Adrenal gland (tissue), 9 donors: ENCODE measurements at regions not wholly inside any gene's neighbourhood (a gene's known extent, or its start where the extent isn't known, plus 50 kb on each side); places are given as distances from the start of the nearest gene placed in this dataset.

Experiments used
- DNase-seq, 7 donors: peaks; one replicate each; pipeline ENCODE4 v3.0.0-alpha.2; 2019 to 2020
- H3K27ac ChIP-seq, 5 donors: fragments of 200-600 bp; sonication (generic) in 4 of 5; 1 replicate in 3 of 5; 2 replicates in 2 of 5; pipeline versions ENCODE4 v1.5.1 to v1.8.0; 2016 to 2020; ENCODE audit warnings: mild to moderate bottlenecking in 1 of 5
- H3K27me3 ChIP-seq: fragments of 200-600 bp; 2 replicates; pipeline ENCODE4 v1.8.0; 2021
- H3K36me3 ChIP-seq, 2 donors: fragments of 200-600 bp; replicated peaks in 1 of 2; 1 replicate in 1 of 2; 2 replicates in 1 of 2; pipeline versions ENCODE4 v1.5.1 to v1.8.0; 2018 to 2022
- H3K4me1 ChIP-seq, 2 donors: fragments of 200-600 bp; replicated peaks in 1 of 2; 1 replicate in 1 of 2; 2 replicates in 1 of 2; pipeline versions ENCODE4 v1.5.1 to v1.8.0; 2018 to 2021
- H3K4me3 ChIP-seq, 4 donors: fragments of 200-600 bp; sonication (generic) in 3 of 4; one replicate each; pipeline ENCODE4 v1.5.1; 2016 to 2018
- H3K9me3 ChIP-seq, 3 donors: fragments of 200-600 bp; sonication (generic) in 1 of 3; replicated peaks in 1 of 3; 1 replicate in 2 of 3; 2 replicates in 1 of 3; pipeline versions ENCODE4 v1.5.1 to v1.8.0; 2016 to 2021
- CTCF ChIP-seq, 6 experiments: fragments of 450-650 bp in 4 of 6; fragments of 200-600 bp in 2 of 6; sonication (generic) in 1 of 6; IDR thresholded peaks; 1 replicate in 5 of 6; 2 replicates in 1 of 6; pipeline versions ENCODE4 v1.5.1 to v1.8.0; 2016 to 2021; ENCODE audit warnings: antibody characterized with exemption in 6 of 6, mild to moderate bottlenecking in 2 of 6, moderate library complexity in 1 of 6
- POLR2A ChIP-seq, 2 donors: fragments of 450-650 bp; IDR thresholded peaks; one replicate each; pipeline ENCODE4 v1.6.1; 2017; ENCODE audit warnings: antibody characterized with exemption in 2 of 2, mild to moderate bottlenecking in 2 of 2, moderate library complexity in 1 of 2
- WGBS, 4 donors: extraction: QIAGEN DNeasy Blood & Tissue Kit in 2 of 4; methylation state at CpG; one replicate each; pipeline versions ENCODE4 v1.1.5 to v1.1.7; 2013 to 2017; 5-methylcytosine and 5-hydroxymethylcytosine counted together
- intact Hi-C, 2 donors: fragments of 100-400 bp; cut with DNase I; formaldehyde crosslinking; loops; one replicate each; pipeline versions ENCODE4 v1.14.1 to v1.15.0; 2022 to 2023
- donor health status: healthy with polysubstance abuse.
- donor health status: Bipolar disorder and iron deficiency.
- donor health status: DM: yes; HTN: yes; CAD: no.
- donor health status: DM: no; HTN: no; CAD: no.
- donor health status: DM: no; HTN: no; CAD: no.

GRCh38 chr2:223481486-223481885, 120.7 kb downstream of the SCG2 start:
- 74 to 85% (median 77%) methylated on average over 5 of the region's 5 CpGs for WGBS, 4 donors
- intact Hi-C loops = no loop called here
- no peak for TF ChIP-seq CTCF (IDR thresholded peaks at IDR 0.05)
- no peak for TF ChIP-seq POLR2A (IDR thresholded peaks at IDR 0.05)

GRCh38 chr2:223486751-223487150, 115.4 kb downstream of the SCG2 start:
- no peak for TF ChIP-seq POLR2A (IDR thresholded peaks at IDR 0.05)
- TF ChIP-seq CTCF (IDR thresholded peaks at IDR 0.05) = no peak
- intact Hi-C loops = no loop called here
- H3K9me3 ChIP-seq = no peaks in the 10 kb centered on the region
- H3K27me3 ChIP-seq = no peaks in the 10 kb centered on the region
- H3K4me1 ChIP-seq = no peaks in the 10 kb centered on the region
- DNase-seq = no peak
- H3K27ac ChIP-seq = no peak overlapping the region
- H3K4me3 ChIP-seq = no peak overlapping the region
- no peaks in the 10 kb centered on the region for H3K36me3 ChIP-seq

More at GRCh38 chr2:223481486-223481885, 120.7 kb downstream of the SCG2 start:
- no peaks in the 10 kb centered on the region for H3K36me3 ChIP-seq
- H3K9me3 ChIP-seq = no peaks in the 10 kb centered on the region
- DNase-seq = no peak
- H3K27me3 ChIP-seq = no peaks in the 10 kb centered on the region
- no peak overlapping the region for H3K27ac ChIP-seq
- H3K4me1 ChIP-seq = no peaks in the 10 kb centered on the region
- no peak overlapping the region for H3K4me3 ChIP-seq

- intact Hi-C loops = no loop called here
- H3K4me1 ChIP-seq = no peaks in the 10 kb centered on the region
Measured at GRCh38 chr2:223487214-223487846, 114.8 kb downstream of the SCG2 start.

GRCh38 chr2:223488814-223489213, 113.3 kb downstream of the SCG2 start:
- H3K4me3 ChIP-seq = no peak overlapping the region
- intact Hi-C loops = no loop called here
- no peaks in the 10 kb centered on the region for H3K9me3 ChIP-seq
- H3K27ac ChIP-seq = peak overlapping the region in 1 of 5 donors; percentile 45
- TF ChIP-seq CTCF (IDR thresholded peaks at IDR 0.05) (no peak), POLR2A (IDR thresholded peaks at IDR 0.05) (no peak)
- no peaks in the 10 kb centered on the region for H3K27me3 ChIP-seq
- peak in 6 of 7 donors; percentile 32 to 89 (median 46) for DNase-seq
- no peaks in the 10 kb centered on the region for H3K36me3 ChIP-seq
- 23 to 29% (median 25%) methylated on average over 4 of the region's 4 CpGs for WGBS, 4 donors
- H3K4me1 ChIP-seq = no peaks in the 10 kb centered on the region

More at GRCh38 chr2:223487214-223487846, 114.8 kb downstream of the SCG2 start:
- DNase-seq = no peak
- TF ChIP-seq POLR2A (IDR thresholded peaks at IDR 0.05) (no peak), CTCF (IDR thresholded peaks at IDR 0.05) (no peak)
- no peaks in the 10 kb centered on the region for H3K36me3 ChIP-seq
- H3K27me3 ChIP-seq = no peaks in the 10 kb centered on the region
- no peaks in the 10 kb centered on the region for H3K9me3 ChIP-seq
- 53 to 73% (median 71%) methylated on average over 2 of the region's 2 CpGs for WGBS, 4 donors
- H3K27ac ChIP-seq = no peak overlapping the region
- H3K4me3 ChIP-seq = no peak overlapping the region
